C4-2B (cell line): ENCODE measurements at regions not wholly inside any gene's neighbourhood (a gene's known extent, or its start where the extent isn't known, plus 50 kb on each side); places are given as distances from the start of the nearest gene placed in this dataset.

Experiments used
- CTCF ChIP-seq: fragments of 450-650 bp; conservative IDR thresholded peaks from 2 replicates; pipeline ENCODE4 v1.5.1; 2017; ENCODE audit warnings: mild to moderate bottlenecking
- ZFX ChIP-seq: fragments of 450-650 bp; IDR thresholded peaks from 2 replicates; pipeline ENCODE4 v1.6.1; 2017

GRCh38 chr5:37926732-37927131 lies 86.9 kb upstream of the GDNF start:
- TF ChIP-seq CTCF (no peak), ZFX (no peak)
